HG02870 (cell line): ENCODE measurements at regions not wholly inside any gene's neighbourhood (a gene's known extent, or its start where the extent isn't known, plus 50 kb on each side); places are given as distances from the start of the nearest gene placed in this dataset.
A peak's percentile ranks its signal among the peaks of the same experiment; 100 is the strongest.
"Not testable (repeated sequence)": the region's sequence is repeated elsewhere in the genome, so short reads cannot be mapped to it uniquely, and the experiment has no call there.

Experiments
- ATAC-seq: cut with Tn5 transposase; IDR thresholded peaks from one replicate; pipeline ENCODE4 v1.9.1; 2021; ENCODE audit warnings: mild to moderate bottlenecking, moderate library complexity; ENCODE audit not compliant: unreplicated experiment

GRCh38 chr5:100249211-100249883 is 285.8 kb upstream of the FAM174A start:
- no peak for ATAC-seq

GRCh38 chr5:100232736-100233135 is 302.4 kb upstream of the FAM174A start:
- no peak for ATAC-seq

- ATAC-seq, result no peak
These were observed 346.4 kb upstream of the FAM174A start for GRCh38 chr5:100188778-100189177.

GRCh38 chr5:100188339-100188738 is 346.8 kb upstream of the FAM174A start:
- ATAC-seq, result no peak

GRCh38 chr5:100186181-100186580 is 349.0 kb upstream of the FAM174A start:
- ATAC-seq, result no peak

- no peak for ATAC-seq
These were observed 352.8 kb upstream of the FAM174A start for GRCh38 chr5:100182402-100182801.

- no peak for ATAC-seq
These were observed 359.8 kb upstream of the FAM174A start for GRCh38 chr5:100175346-100175745.

- peak; percentile 100 for ATAC-seq
These were observed 369.9 kb upstream of the FAM174A start for GRCh38 chr5:100165309-100165708.

GRCh38 chr5:100161868-100162267 is 373.3 kb upstream of the FAM174A start:
- ATAC-seq, result no peak

- no peak for ATAC-seq
These were observed 378.1 kb upstream of the FAM174A start for GRCh38 chr5:100157066-100157465.

GRCh38 chr5:100148239-100148638 is 386.9 kb upstream of the FAM174A start:
- ATAC-seq, result no peak

- no peak for ATAC-seq
These were observed 392.6 kb upstream of the FAM174A start for GRCh38 chr5:100142607-100143006.

GRCh38 chr5:100131161-100131560 is 404.0 kb upstream of the FAM174A start:
- no peak for ATAC-seq

- ATAC-seq, result no peak
These were observed 404.9 kb upstream of the FAM174A start for GRCh38 chr5:100130307-100130706.

- ATAC-seq, result no peak
These were observed 415.3 kb upstream of the FAM174A start for GRCh38 chr5:100119903-100120302.

- ATAC-seq, result no peak
These were observed 424.7 kb upstream of the FAM174A start for GRCh38 chr5:100110497-100110896.

GRCh38 chr5:100108883-100109282 is 426.3 kb upstream of the FAM174A start:
- no peak for ATAC-seq

GRCh38 chr5:100103592-100104119 is 431.5 kb upstream of the FAM174A start:
- not testable (repeated sequence) for ATAC-seq

- not testable (repeated sequence) for ATAC-seq
These were observed 433.7 kb upstream of the FAM174A start for GRCh38 chr5:100101466-100101865.

- peak; percentile 67 for ATAC-seq
These were observed 438.8 kb upstream of the FAM174A start for GRCh38 chr5:100096328-100096727.

- ATAC-seq, result not testable (repeated sequence)
These were observed 454.5 kb upstream of the FAM174A start for GRCh38 chr5:100080703-100081102.

GRCh38 chr5:100079163-100079562 is 456.0 kb upstream of the FAM174A start:
- ATAC-seq, result not testable (repeated sequence)

GRCh38 chr5:100066020-100066419 is 469.2 kb upstream of the FAM174A start:
- not testable (repeated sequence) for ATAC-seq
